Activated CD4-positive, alpha-beta T cell treated with anti-CD3 and anti-CD28 coated beads, Interleukin-2, amount 10 ng/mL, durations not matched to agents 7 days and 5 days (primary cell): ENCODE measurements at regions not wholly inside any gene's neighbourhood (a gene's known extent, or its start where the extent isn't known, plus 50 kb on each side); places are given as distances from the start of the nearest gene placed in this dataset.

ENCODE experiments used
- CTCF ChIA-PET: fragments of 350-600 bp; sonication (Branson Sonifier 250); formaldehyde crosslinking; loops from one replicate; lab custom pipeline; 2021; ENCODE audit warnings: antibody characterized with exemption; lab: Charles Lee
- POLR2A ChIA-PET: fragments of 350-600 bp; sonication (Branson Sonifier 250); formaldehyde crosslinking; loops from one replicate; lab custom pipeline; 2021; ENCODE audit warnings: antibody characterized with exemption; lab: Charles Lee
- DNase-seq: peaks from one replicate; pipeline ENCODE4 v3.0.0-alpha.2; 2020
- H3K27ac Mint-ChIP-seq: one replicate; pipeline ENCODE4 v1.8.0; 2021; ENCODE audit warnings: mild to moderate bottlenecking, moderate library complexity, mixed read lengths
- H3K27me3 Mint-ChIP-seq: one replicate; pipeline ENCODE4 v1.8.0; 2021; ENCODE audit warnings: mixed read lengths
- H3K36me3 Mint-ChIP-seq: one replicate; pipeline ENCODE4 v1.8.0; 2021; ENCODE audit warnings: low read depth, mixed read lengths
- H3K4me1 Mint-ChIP-seq: one replicate; pipeline ENCODE4 v1.8.0; 2021; ENCODE audit warnings: mixed read lengths
- H3K4me3 Mint-ChIP-seq: one replicate; pipeline ENCODE4 v1.8.0; 2021; ENCODE audit warnings: mild to moderate bottlenecking, moderate library complexity, mixed read lengths
- H3K9me3 Mint-ChIP-seq: one replicate; pipeline ENCODE4 v1.8.0; 2021; ENCODE audit warnings: mixed read lengths

DNA sequence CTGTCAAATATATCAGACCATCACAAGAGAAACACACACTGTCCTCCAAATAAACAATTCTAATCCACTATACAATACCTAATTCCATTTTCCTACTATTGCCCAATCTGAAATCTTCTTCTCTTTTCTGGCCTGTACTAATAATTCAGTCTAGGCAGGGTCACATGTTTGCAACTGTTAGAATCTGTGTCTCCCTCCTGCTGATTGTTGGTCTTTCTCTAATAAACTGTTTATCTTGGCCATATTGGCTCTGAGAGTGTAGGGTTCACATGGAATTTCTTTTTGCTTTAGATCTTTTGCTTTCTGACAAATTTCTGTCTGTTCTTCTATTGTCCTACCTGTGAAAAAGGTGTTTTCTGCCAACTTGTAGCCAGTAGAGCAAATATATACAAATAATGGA is 319.9 kb upstream of the ADAMTS5 start:
- DNase-seq, result no peak
- CTCF ChIA-PET, result no interaction called here
- H3K4me3 Mint-ChIP-seq, result no peak overlapping the region
- H3K4me1 Mint-ChIP-seq, result no peaks in the 10 kb centered on the region
- POLR2A ChIA-PET, result no interaction called here
- no peaks in the 10 kb centered on the region for H3K27me3 Mint-ChIP-seq
- H3K27ac Mint-ChIP-seq, result no peak overlapping the region
- H3K36me3 Mint-ChIP-seq, result no peaks in the 10 kb centered on the region
- peaks cover 6% of the 10 kb centered on the region for H3K9me3 Mint-ChIP-seq

DNA sequence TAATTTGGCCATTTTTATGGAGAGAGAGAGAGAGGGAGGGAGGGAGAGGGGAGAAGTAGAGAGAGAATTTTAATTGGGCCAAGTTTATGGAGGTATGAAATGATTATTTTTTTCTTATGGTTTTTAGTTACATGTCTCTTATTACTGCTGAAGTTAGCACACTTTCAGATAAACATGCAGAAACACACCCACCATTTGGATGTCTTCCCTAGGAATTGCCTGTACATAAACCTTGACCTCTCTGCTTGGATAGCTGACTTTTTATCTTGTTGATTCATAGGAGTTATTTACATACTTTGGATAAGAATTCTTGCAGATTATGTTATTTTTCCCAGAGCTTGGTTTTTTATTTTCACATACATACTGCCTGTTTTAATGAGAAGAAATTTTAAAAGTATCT is 310.2 kb upstream of the ADAMTS5 start:
- no peak for DNase-seq
- no peak overlapping the region for H3K4me3 Mint-ChIP-seq
- H3K4me1 Mint-ChIP-seq, result no peaks in the 10 kb centered on the region
- ChIA-PET POLR2A (no interaction called here), CTCF (no interaction called here)
- H3K9me3 Mint-ChIP-seq, result no peaks in the 10 kb centered on the region
- H3K36me3 Mint-ChIP-seq, result no peaks in the 10 kb centered on the region
- H3K27ac Mint-ChIP-seq, result no peak overlapping the region
- H3K27me3 Mint-ChIP-seq, result no peaks in the 10 kb centered on the region

DNA sequence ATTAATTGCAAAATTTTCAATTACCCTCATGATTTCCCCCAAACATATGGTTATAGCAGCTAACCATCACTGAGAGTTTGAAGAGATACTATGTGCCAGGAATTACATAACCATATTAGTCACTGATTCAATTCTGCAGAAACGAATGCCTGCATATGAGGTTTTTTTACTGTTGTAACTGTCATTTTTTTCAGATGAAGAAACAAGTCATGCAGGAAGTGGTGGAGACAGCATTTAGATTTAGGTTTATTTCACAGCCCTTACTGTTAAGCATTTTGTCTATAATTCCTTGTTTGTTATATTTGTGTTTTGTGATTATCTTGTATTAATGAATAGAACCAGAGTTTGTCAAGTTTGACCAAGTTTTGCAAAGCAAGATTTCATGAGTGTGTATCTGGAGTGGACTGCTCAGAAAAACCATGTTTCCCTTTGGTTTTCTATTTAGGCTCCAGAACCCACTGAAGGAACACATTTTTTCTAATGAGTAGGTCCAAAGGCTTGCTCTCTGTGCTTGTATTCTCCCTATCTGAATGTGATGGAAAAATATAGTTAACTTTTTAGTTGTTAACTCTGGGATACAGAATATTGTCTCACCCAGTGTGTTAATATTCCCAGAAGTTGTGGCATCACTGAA is 308.5 kb upstream of the ADAMTS5 start:
- no peaks in the 10 kb centered on the region for H3K27me3 Mint-ChIP-seq
- H3K9me3 Mint-ChIP-seq, result no peaks in the 10 kb centered on the region
- no peak overlapping the region for H3K27ac Mint-ChIP-seq
- H3K4me1 Mint-ChIP-seq, result no peaks in the 10 kb centered on the region
- H3K4me3 Mint-ChIP-seq, result no peak overlapping the region
- CTCF ChIA-PET, result no interaction called here
- H3K36me3 Mint-ChIP-seq, result no peaks in the 10 kb centered on the region
- POLR2A ChIA-PET, result no interaction called here
- no peak for DNase-seq

DNA sequence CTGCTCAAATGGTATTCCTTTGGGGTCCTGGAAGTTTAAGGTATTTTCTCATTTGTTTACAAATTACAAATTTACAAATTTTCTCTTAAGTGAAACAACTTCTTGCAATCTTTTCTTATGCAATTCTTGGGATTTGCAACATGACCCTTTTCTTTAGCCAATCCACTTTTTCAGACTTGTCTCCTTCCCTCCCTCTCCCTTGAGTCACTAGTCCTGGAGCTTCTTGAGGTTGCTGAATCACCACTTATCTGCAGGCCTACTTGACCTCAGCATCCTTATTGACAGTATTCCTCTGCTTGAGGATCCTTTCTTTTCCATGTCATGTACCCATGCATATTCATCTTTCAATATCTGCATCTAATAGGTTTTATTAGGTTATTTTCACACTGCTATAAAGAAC is 302.8 kb upstream of the ADAMTS5 start:
- no peaks in the 10 kb centered on the region for H3K4me1 Mint-ChIP-seq
- POLR2A ChIA-PET, result no interaction called here
- DNase-seq, result no peak
- CTCF ChIA-PET, result no interaction called here
- no peak overlapping the region for H3K4me3 Mint-ChIP-seq
- no peaks in the 10 kb centered on the region for H3K27me3 Mint-ChIP-seq
- no peaks in the 10 kb centered on the region for H3K9me3 Mint-ChIP-seq
- no peak overlapping the region for H3K27ac Mint-ChIP-seq
- no peaks in the 10 kb centered on the region for H3K36me3 Mint-ChIP-seq

DNA sequence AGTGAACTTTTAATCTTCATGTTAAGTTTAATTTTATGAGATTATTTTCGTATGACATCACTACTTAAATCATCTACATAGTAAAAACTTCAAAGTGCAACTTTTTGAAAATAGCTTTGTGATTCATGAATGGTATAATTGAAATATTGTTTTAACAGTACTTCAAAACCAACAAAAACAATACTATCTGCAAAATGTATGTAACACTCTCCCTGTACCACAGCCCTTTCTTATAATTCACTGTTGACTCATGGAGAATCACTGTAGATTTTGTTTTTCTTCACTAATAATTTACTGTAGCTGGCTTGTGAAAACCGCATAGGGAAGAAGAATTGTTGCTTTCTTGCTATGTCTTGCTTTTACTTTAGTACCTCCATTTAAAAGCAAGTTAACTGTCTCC is 301.4 kb upstream of the ADAMTS5 start:
- no peak for DNase-seq
- H3K27ac Mint-ChIP-seq, result no peak overlapping the region
- no peak overlapping the region for H3K4me3 Mint-ChIP-seq
- no peaks in the 10 kb centered on the region for H3K36me3 Mint-ChIP-seq
- POLR2A ChIA-PET, result no interaction called here
- CTCF ChIA-PET, result no interaction called here
- no peaks in the 10 kb centered on the region for H3K9me3 Mint-ChIP-seq
- H3K27me3 Mint-ChIP-seq, result no peaks in the 10 kb centered on the region
- no peaks in the 10 kb centered on the region for H3K4me1 Mint-ChIP-seq

DNA sequence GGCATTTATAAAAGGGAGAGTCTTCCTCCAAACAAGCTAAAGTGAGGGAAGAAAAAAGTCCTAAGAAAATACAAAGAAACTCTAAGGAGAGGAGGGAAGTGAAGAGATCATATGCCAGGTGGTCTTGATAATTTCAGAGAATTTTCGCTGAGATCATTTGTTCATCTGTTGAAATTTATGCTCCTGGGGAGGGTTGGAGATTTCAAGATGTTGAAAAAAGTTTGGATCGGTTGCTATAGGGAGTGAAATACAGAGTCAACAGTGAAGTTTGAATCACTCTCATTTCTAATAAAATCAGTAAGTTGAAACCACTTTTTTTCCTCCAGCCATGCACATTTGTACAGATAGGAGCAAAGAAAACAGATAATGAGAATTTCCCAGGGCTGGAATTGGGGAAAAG is 299.1 kb upstream of the ADAMTS5 start:
- CTCF ChIA-PET, result no interaction called here
- Mint-ChIP-seq H3K4me3 (no peak overlapping the region), H3K4me1 (no peaks in the 10 kb centered on the region), H3K27ac (no peak overlapping the region), H3K9me3 (no peaks in the 10 kb centered on the region), H3K36me3 (no peaks in the 10 kb centered on the region), H3K27me3 (no peaks in the 10 kb centered on the region)
- POLR2A ChIA-PET, result no interaction called here
- DNase-seq, result no peak

DNA sequence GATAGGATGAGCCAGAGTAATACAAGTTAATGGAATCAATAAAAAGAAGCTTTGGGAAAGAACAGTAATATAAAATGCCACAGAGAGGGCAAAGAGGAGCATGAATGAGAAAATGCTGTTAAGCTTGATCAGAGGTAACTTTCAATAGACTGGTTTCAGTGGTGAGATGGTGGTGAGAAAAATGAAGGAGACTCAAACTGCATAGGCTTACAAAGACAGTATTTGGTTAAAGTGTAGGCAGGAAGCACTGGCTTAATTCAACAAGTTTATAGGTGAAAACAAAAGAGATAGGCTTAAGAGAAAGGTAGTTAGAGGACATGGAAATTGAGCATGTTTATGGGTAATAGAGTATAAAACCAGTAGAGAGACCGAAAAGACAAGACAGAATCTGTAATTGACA is 298.6 kb upstream of the ADAMTS5 start:
- no peaks in the 10 kb centered on the region for H3K9me3 Mint-ChIP-seq
- DNase-seq, result no peak
- H3K4me3 Mint-ChIP-seq, result no peak overlapping the region
- CTCF ChIA-PET, result no interaction called here
- H3K27me3 Mint-ChIP-seq, result no peaks in the 10 kb centered on the region
- POLR2A ChIA-PET, result no interaction called here
- H3K4me1 Mint-ChIP-seq, result no peaks in the 10 kb centered on the region
- no peaks in the 10 kb centered on the region for H3K36me3 Mint-ChIP-seq
- H3K27ac Mint-ChIP-seq, result no peak overlapping the region

DNA sequence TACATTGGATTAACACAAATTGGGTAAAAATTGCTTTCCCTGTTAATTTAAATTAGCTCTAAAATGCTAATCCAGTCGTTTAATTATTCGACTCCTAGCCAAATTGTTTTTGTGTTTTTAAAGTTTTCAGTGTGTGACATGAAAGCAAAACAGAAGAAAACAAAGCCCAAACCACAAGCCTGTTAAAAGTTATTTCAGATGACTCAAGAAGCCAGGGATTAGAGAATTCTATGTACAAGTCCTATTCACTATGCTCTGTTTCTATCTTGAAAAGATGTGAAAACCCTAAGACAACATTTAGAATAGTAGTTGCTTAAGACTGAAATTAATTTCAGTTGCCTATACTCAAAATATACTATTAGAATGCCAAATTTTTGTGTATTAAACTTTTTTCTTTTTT is 294.8 kb upstream of the ADAMTS5 start:
- Mint-ChIP-seq H3K9me3 (peaks cover 5% of the 10 kb centered on the region), H3K27me3 (no peaks in the 10 kb centered on the region), H3K4me3 (no peak overlapping the region), H3K4me1 (no peaks in the 10 kb centered on the region), H3K27ac (no peak overlapping the region), H3K36me3 (no peaks in the 10 kb centered on the region)
- ChIA-PET CTCF (no interaction called here), POLR2A (no interaction called here)
- no peak for DNase-seq

DNA sequence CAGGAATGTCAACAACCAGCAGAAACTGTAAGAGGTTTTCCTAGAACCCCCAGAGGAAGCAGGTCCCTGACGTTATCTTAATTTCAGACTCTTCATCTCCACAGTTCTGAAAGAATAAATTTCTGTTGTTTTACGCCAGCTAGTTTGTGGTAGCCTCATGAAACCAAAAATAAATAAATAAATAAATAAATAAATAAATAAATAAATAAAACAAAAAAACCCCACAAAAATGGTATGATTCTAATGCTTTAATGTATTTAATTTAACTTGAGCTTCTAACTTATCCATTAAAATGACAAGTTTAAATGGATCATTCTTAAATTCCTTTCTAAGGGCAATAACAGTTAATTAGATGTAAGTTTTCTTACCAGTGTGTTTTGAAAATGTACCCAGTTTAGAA is 293.8 kb upstream of the ADAMTS5 start:
- CTCF ChIA-PET, result no interaction called here
- DNase-seq, result no peak

DNA sequence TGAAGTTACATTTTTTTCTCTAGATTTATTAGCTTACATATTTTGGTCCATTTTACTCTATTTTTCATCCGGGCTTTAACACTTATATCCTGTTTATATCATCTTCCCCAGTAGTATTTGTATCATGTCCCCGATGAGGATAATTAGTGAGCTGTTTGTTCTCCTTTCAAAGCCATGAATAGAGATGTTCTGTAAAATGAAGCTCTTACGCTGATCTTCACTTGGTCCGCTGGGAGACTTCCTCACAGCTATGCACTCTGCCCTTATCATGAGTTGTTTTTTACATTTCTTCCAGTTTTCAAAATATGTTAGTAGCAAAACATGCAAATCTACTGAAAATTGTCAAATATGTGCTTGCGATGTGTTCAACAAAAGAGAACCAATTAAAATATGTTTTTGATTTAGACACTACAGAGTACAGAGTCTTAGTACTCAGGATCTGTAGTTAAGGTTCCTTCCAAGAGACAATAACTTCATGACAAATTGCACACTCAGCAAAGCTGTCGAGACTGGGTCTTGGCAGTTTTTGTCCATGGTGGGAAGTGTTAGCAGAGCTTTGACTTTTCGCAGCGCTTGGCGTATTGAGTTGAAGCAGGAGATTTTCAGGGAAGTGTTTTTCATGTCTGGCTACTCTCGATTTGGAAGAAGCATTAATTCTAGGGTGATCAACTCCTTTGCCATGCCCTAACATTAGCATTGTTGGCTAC is 292.0 kb upstream of the ADAMTS5 start:
- Mint-ChIP-seq H3K4me1 (no peaks in the 10 kb centered on the region), H3K36me3 (no peaks in the 10 kb centered on the region), H3K27ac (no peak overlapping the region), H3K9me3 (peaks cover 5% of the 10 kb centered on the region), H3K4me3 (no peak overlapping the region), H3K27me3 (no peaks in the 10 kb centered on the region)
- POLR2A ChIA-PET, result interaction anchor here (0.8 kb wide), 1 partner anchor 27 kb away, joined by 4 read pairs; no protein-coding TSS in a partner anchor
- no peak for DNase-seq
- CTCF ChIA-PET, result no interaction called here

More for the DNA sequence above, 293.8 kb upstream of the ADAMTS5 start:
- Mint-ChIP-seq H3K27ac (no peak overlapping the region), H3K36me3 (no peaks in the 10 kb centered on the region), H3K4me1 (no peaks in the 10 kb centered on the region), H3K27me3 (no peaks in the 10 kb centered on the region), H3K4me3 (no peak overlapping the region), H3K9me3 (peaks cover 5% of the 10 kb centered on the region)
- POLR2A ChIA-PET, result no interaction called here

DNA sequence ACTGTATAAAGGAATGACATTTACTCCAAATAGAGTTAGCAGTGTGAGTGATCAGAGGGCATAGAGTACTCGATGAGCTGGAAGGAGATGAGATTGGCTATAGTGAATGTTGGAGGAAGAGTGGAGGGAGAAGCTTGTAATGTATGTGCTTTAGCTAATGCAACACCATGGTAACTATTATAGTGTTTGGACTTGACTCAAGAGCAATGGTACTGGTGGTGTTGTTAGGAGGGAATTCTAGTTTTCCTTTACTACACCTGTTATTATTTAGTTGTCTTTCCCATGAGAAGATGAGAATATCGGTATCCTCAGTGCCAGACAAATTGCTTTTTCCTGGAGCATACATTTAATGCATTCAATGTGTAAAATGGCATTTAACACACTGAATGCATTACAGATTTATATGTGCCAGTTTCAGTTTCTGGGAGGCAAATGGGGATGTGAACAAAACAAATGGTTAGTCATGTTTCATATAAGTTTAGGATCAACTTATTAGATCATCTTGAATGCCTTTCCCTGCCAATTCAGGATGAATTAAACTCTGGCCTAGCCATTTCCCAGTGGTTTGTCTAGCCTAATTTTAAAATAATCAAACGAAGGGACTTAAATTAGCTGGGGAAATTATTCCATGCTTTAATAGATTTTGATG is 291.1 kb upstream of the ADAMTS5 start:
- Mint-ChIP-seq H3K9me3 (peaks cover 5% of the 10 kb centered on the region), H3K4me1 (no peaks in the 10 kb centered on the region), H3K4me3 (no peak overlapping the region), H3K27me3 (no peaks in the 10 kb centered on the region), H3K27ac (no peak overlapping the region), H3K36me3 (no peaks in the 10 kb centered on the region)
- DNase-seq, result no peak
- ChIA-PET POLR2A (no interaction called here), CTCF (no interaction called here)

DNA sequence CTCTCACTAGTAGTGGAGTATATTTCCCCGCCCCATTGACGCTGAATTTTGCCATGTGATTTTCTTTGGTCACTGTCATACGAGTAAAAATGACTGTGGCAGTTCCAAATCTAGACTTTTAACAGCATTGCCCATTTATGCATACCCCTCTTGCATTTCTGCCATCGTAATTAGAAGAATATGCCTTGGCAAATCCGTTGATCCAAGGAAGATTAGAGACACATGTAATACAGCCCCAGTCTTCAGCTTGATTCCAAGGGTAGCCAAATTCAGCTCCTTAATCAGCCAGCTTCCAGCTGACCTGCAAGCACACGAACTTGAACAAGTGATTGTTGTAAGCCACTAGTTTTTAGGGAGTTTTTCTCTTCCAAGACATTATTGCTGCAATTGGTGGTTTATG is 290.3 kb upstream of the ADAMTS5 start:
- H3K36me3 Mint-ChIP-seq, result no peaks in the 10 kb centered on the region
- DNase-seq, result no peak

DNA sequence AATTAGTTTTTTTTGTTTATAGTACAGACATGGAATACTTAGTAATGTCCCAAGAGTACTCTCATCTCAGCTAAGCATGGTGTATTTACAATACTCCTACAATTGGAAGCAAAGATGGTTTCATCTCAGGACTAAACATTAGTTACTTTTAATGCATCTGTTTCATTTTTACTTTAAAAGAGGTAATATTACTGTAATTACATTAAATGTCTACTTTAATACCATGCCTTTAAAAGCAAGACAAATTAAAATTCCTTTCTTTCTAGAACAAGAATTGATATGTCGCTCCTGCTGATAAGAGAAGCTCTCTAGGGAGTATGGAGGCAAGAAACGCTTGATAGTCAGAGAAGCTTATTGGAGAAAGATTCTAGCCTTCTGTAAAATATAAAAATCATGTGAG is 284.9 kb upstream of the ADAMTS5 start:
- Mint-ChIP-seq H3K4me1 (no peaks in the 10 kb centered on the region), H3K27me3 (no peaks in the 10 kb centered on the region), H3K36me3 (no peaks in the 10 kb centered on the region), H3K27ac (no peak overlapping the region), H3K9me3 (peaks cover 10% of the 10 kb centered on the region), H3K4me3 (no peak overlapping the region)
- DNase-seq, result no peak
- POLR2A ChIA-PET, result no interaction called here
- CTCF ChIA-PET, result no interaction called here

More for the DNA sequence above, 290.3 kb upstream of the ADAMTS5 start:
- Mint-ChIP-seq H3K4me3 (no peak overlapping the region), H3K4me1 (no peaks in the 10 kb centered on the region), H3K27ac (no peak overlapping the region), H3K9me3 (peaks cover 5% of the 10 kb centered on the region), H3K27me3 (no peaks in the 10 kb centered on the region)
- ChIA-PET POLR2A (no interaction called here), CTCF (no interaction called here)
